RCC 7860 (cell line): ENCODE measurements at regions not wholly inside any gene's neighbourhood (a gene's known extent, or its start where the extent isn't known, plus 50 kb on each side); places are given as distances from the start of the nearest gene placed in this dataset.

Source experiments
- DNase-seq: peaks from one replicate; pipeline ENCODE4 v3.0.0-alpha.2; 2015; ENCODE audit warnings: low spot score
- FAIRE-seq: peaks from 2 replicates; lab custom pipeline; 2012; peaks lifted over from hg19 to GRCh38; lab: Jason Lieb, UNC

DNA sequence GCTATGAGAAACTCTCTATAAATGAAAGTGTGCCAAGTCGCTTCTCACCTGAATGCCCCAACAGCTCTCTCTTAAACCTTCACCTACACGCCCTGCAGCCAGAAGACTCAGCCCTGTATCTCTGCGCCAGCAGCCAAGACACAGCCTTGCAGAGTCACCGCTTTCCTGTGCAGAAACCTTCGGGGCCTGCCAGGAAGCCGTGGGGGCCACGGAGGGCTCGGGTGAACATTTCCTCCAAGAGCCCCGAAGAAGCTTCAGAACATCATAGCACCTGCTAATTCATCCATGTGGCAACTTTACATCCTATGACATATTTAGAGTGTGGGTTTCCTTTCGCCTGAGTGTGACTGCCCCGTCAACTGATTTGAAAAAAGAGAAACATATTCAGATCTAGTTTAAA, 55.7 kb upstream of the PRSS58 start:
- no peak for FAIRE-seq
- no peak for DNase-seq

DNA sequence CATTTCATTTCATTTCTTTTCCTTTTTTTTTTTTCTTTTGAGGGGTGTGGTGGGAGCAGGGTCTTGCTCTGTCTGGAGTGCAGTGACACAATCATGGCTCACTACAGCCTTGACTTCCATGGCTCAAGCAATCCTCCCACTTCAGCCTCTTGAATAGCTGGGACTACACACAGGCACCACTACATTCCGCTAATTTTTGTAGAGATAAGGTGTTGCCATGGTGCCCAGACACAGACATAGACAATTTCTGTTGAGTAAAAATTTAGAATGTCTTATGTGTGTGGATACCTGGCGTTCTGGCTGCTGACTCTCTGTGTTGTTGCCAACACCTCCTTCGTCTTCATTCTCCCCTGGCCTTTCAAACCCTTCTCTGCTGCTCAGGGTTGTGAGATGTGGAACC, 54.0 kb upstream of the PRSS58 start:
- DNase-seq (no peak), FAIRE-seq (no peak)

DNA sequence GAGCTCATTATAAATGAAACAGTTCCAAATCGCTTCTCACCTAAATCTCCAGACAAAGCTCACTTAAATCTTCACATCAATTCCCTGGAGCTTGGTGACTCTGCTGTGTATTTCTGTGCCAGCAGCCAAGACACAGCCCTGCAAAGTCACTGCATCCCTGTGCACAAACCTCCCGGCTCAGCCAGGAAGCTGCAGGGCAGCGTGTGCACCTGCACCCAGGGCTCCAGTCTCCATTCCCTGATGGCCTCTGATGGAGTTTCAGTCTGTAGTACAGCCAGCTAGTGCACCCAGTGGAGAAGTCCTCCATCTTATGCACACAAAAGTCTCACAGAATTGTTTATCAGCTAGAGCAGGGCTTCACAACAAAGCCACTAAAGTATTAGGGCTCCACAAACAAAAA, 51.1 kb upstream of the PRSS58 start:
- no peak for FAIRE-seq
- no peak for DNase-seq

DNA sequence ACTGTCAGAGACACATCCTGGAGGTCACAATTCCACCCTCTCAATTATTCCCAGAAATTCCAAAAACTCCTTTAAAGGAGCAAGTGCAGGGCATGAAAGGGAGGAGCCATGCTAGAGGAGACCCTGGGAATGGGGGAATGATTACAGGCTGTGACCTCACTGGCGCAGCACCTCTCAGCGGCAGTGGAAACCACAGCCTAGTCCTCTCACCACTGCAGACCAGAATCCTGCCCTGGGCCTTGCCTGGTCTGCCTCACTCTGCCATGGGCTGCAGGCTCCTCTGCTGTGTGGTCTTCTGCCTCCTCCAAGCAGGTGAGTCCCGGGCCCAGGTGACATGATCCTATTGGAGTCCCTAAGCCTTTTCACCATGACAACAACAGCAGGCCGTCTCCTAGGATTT, 50.5 kb upstream of the PRSS58 start:
- DNase-seq (no peak), FAIRE-seq (no peak)
